SK-N-SH treated with all-trans-retinoic acid at 6 μM for 48 hours (cell line): ENCODE measurements at regions not wholly inside any gene's neighbourhood (a gene's known extent, or its start where the extent isn't known, plus 50 kb on each side); places are given as distances from the start of the nearest gene placed in this dataset.
A peak's percentile ranks its signal among the peaks of the same experiment; 100 is the strongest.

Experiments
- ATAC-seq: fragments of 200-7000 bp; cut with Tn5 transposase; 3 replicates; pipeline ENCODE4 v1.9.1; 2020; ENCODE audit warnings: mild to moderate bottlenecking, moderate library complexity
- BACH2 ChIP-seq: fragments of 250-450 bp; sonication (Bioruptor Pico); IDR thresholded peaks from 2 replicates; pipeline ENCODE4 v1.9.0; 2021; ENCODE audit warnings: mild to moderate bottlenecking, borderline replicate concordance
- CSDC2 ChIP-seq: fragments of 250-450 bp; sonication (Bioruptor Pico); IDR thresholded peaks from 2 replicates; pipeline ENCODE4 v1.5.0; 2020; ENCODE audit warnings: mild to moderate bottlenecking, moderate library complexity
- ESRRG ChIP-seq: fragments of 250-450 bp; sonication (Bioruptor Pico); IDR thresholded peaks from 2 replicates; pipeline ENCODE4 v1.6.1; 2021; ENCODE audit warnings: mild to moderate bottlenecking
- ISL1 ChIP-seq: fragments of 250-450 bp; sonication (Bioruptor Pico); IDR thresholded peaks from 2 replicates; pipeline ENCODE4 v2.1.2; 2022; ENCODE audit warnings: mild to moderate bottlenecking, moderate library complexity
- POU6F1 ChIP-seq: fragments of 250-450 bp; sonication (Bioruptor Pico); IDR thresholded peaks from 2 replicates; pipeline ENCODE4 v1.8.0; 2021; ENCODE audit warnings: low read depth, mild to moderate bottlenecking, moderate library complexity, borderline replicate concordance
- PPARA ChIP-seq: fragments of 250-450 bp; sonication (Bioruptor Pico); IDR thresholded peaks from 2 replicates; pipeline ENCODE4 v1.5.0; 2020; ENCODE audit warnings: mild to moderate bottlenecking, borderline replicate concordance
- RARB ChIP-seq: fragments of 250-450 bp; sonication (Bioruptor Pico); IDR thresholded peaks from 2 replicates; pipeline ENCODE4 v1.8.0; 2021; ENCODE audit warnings: mild to moderate bottlenecking, moderate library complexity
- SNAI2 ChIP-seq: fragments of 250-450 bp; sonication (Bioruptor Pico); IDR thresholded peaks from 2 replicates; pipeline ENCODE4 v1.5.0; 2020; ENCODE audit warnings: mild to moderate bottlenecking, moderate library complexity
- TCF4 ChIP-seq: fragments of 250-450 bp; sonication (Bioruptor Pico); IDR thresholded peaks from 2 replicates; pipeline ENCODE4 v1.8.0; 2021; ENCODE audit warnings: mild to moderate bottlenecking, moderate library complexity, borderline replicate concordance
- TOX ChIP-seq: fragments of 250-450 bp; sonication (Bioruptor Pico); IDR thresholded peaks from 2 replicates; pipeline ENCODE4 v1.8.0; 2021; ENCODE audit warnings: mild to moderate bottlenecking, moderate library complexity, borderline replicate concordance
- ZFP3 ChIP-seq: fragments of 250-450 bp; sonication (Bioruptor Pico); IDR thresholded peaks from 2 replicates; pipeline ENCODE4 v1.5.0; 2020; ENCODE audit warnings: mild to moderate bottlenecking, moderate library complexity
- ZFP30 ChIP-seq: fragments of 450-650 bp; formaldehyde crosslinking; IDR thresholded peaks from 2 replicates; pipeline ENCODE4 v1.5.0; 2022; ENCODE audit warnings: mild to moderate bottlenecking, moderate library complexity
- ZNF565 ChIP-seq: fragments of 450-650 bp; formaldehyde crosslinking; conservative IDR thresholded peaks from 2 replicates; pipeline ENCODE4 v1.5.0; 2020; ENCODE audit warnings: low read depth, mild to moderate bottlenecking, moderate library complexity
- ZNF70 ChIP-seq: fragments of 450-650 bp; formaldehyde crosslinking; IDR thresholded peaks from 2 replicates; pipeline ENCODE4 v1.5.0; 2020; ENCODE audit warnings: mild to moderate bottlenecking, moderate library complexity
- ZNF8 ChIP-seq: fragments of 450-650 bp; formaldehyde crosslinking; IDR thresholded peaks from 2 replicates; pipeline ENCODE4 v1.5.0; 2020; ENCODE audit warnings: mild to moderate bottlenecking, moderate library complexity
- TF ChIP-seq, protein P1 (sequence below): fragments of 250-450 bp; sonication (Bioruptor Pico); IDR thresholded peaks from 2 replicates; pipeline ENCODE4 v1.5.1; 2020; ENCODE audit warnings: low read depth, mild to moderate bottlenecking, moderate library complexity
- TF ChIP-seq, protein P2 (sequence below): fragments of 250-450 bp; sonication (Bioruptor Pico); IDR thresholded peaks from 2 replicates; pipeline ENCODE4 v1.5.1; 2021; ENCODE audit warnings: mild to moderate bottlenecking, moderate library complexity
- TF ChIP-seq, protein P3 (sequence below): fragments of 250-450 bp; sonication (Bioruptor Pico); IDR thresholded peaks from 2 replicates; pipeline ENCODE4 v1.8.0; 2020; ENCODE audit warnings: mild to moderate bottlenecking, moderate library complexity, borderline replicate concordance
- TF ChIP-seq, protein P4 (sequence below): fragments of 250-450 bp; sonication (Bioruptor Pico); IDR thresholded peaks from 2 replicates; pipeline ENCODE4 v1.5.0; 2020; ENCODE audit warnings: mild to moderate bottlenecking, moderate library complexity

DNA sequence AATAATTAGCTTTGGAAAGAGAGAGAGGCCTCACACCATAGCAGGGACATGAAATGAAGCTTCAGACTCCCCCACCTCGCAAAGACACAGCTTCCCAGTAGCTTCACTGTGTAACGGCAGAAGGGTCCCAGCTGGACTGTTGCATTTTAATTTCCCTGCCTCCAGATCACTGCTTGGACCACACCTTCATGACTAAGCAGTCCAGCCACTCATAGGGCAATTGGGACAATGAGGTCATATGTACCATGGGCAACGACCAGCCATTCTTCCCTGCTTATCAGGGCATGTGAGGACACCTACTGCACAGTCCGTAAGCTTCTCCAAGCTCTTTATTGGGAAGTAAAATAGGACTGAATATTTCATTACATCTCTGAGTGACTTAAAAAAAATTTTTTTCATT lies 183.0 kb downstream of the MREG start:
- ATAC-seq: 0 out of 3 replicates have a peak, but pooled peaks have one; percentile 23
- no peak for TF ChIP-seq ZFP3 (CRISPR knock-in tag)
- TF ChIP-seq ZNF8 (CRISPR knock-in tag): no peak
- TF ChIP-seq ZFP30 (CRISPR knock-in tag): no peak
- TF ChIP-seq TOX: no peak
- no peak for TF ChIP-seq RARB (CRISPR knock-in tag)
- no peak for TF ChIP-seq ZNF70 (CRISPR knock-in tag)
- TF ChIP-seq, protein P1, sequence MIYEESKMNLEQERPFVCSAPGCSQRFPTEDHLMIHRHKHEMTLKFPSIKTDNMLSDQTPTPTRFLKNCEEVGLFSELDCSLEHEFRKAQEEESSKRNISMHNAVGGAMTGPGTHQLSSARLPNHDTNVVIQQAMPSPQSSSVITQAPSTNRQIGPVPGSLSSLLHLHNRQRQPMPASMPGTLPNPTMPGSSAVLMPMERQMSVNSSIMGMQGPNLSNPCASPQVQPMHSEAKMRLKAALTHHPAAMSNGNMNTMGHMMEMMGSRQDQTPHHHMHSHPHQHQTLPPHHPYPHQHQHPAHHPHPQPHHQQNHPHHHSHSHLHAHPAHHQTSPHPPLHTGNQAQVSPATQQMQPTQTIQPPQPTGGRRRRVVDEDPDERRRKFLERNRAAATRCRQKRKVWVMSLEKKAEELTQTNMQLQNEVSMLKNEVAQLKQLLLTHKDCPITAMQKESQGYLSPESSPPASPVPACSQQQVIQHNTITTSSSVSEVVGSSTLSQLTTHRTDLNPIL (CRISPR knock-in tag): no peak
- TF ChIP-seq BACH2 (CRISPR knock-in tag): no peak
- no peak for TF ChIP-seq TCF4 (CRISPR knock-in tag)
- TF ChIP-seq, protein P2, sequence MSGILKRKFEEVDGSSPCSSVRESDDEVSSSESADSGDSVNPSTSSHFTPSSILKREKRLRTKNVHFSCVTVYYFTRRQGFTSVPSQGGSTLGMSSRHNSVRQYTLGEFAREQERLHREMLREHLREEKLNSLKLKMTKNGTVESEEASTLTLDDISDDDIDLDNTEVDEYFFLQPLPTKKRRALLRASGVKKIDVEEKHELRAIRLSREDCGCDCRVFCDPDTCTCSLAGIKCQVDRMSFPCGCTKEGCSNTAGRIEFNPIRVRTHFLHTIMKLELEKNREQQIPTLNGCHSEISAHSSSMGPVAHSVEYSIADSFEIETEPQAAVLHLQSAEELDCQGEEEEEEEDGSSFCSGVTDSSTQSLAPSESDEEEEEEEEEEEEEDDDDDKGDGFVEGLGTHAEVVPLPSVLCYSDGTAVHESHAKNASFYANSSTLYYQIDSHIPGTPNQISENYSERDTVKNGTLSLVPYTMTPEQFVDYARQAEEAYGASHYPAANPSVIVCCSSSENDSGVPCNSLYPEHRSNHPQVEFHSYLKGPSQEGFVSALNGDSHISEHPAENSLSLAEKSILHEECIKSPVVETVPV: no peak
- no peak for TF ChIP-seq SNAI2 (CRISPR knock-in tag)

GRCh38 chr2:215829261-215829660 lies 184.1 kb downstream of the MREG start:
- no peak for TF ChIP-seq POU6F1
- no peak for TF ChIP-seq CSDC2
- TF ChIP-seq ZFP3 (CRISPR knock-in tag): no peak
- TF ChIP-seq ISL1 (CRISPR knock-in tag): no peak
- TF ChIP-seq, protein P3, sequence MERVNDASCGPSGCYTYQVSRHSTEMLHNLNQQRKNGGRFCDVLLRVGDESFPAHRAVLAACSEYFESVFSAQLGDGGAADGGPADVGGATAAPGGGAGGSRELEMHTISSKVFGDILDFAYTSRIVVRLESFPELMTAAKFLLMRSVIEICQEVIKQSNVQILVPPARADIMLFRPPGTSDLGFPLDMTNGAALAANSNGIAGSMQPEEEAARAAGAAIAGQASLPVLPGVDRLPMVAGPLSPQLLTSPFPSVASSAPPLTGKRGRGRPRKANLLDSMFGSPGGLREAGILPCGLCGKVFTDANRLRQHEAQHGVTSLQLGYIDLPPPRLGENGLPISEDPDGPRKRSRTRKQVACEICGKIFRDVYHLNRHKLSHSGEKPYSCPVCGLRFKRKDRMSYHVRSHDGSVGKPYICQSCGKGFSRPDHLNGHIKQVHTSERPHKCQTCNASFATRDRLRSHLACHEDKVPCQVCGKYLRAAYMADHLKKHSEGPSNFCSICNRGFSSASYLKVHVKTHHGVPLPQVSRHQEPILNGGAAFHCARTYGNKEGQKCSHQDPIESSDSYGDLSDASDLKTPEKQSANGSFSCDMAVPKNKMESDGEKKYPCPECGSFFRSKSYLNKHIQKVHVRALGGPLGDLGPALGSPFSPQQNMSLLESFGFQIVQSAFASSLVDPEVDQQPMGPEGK (CRISPR knock-in tag): no peak
- TF ChIP-seq, protein P4, sequence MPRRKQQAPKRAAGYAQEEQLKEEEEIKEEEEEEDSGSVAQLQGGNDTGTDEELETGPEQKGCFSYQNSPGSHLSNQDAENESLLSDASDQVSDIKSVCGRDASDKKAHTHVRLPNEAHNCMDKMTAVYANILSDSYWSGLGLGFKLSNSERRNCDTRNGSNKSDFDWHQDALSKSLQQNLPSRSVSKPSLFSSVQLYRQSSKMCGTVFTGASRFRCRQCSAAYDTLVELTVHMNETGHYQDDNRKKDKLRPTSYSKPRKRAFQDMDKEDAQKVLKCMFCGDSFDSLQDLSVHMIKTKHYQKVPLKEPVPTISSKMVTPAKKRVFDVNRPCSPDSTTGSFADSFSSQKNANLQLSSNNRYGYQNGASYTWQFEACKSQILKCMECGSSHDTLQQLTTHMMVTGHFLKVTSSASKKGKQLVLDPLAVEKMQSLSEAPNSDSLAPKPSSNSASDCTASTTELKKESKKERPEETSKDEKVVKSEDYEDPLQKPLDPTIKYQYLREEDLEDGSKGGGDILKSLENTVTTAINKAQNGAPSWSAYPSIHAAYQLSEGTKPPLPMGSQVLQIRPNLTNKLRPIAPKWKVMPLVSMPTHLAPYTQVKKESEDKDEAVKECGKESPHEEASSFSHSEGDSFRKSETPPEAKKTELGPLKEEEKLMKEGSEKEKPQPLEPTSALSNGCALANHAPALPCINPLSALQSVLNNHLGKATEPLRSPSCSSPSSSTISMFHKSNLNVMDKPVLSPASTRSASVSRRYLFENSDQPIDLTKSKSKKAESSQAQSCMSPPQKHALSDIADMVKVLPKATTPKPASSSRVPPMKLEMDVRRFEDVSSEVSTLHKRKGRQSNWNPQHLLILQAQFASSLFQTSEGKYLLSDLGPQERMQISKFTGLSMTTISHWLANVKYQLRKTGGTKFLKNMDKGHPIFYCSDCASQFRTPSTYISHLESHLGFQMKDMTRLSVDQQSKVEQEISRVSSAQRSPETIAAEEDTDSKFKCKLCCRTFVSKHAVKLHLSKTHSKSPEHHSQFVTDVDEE (CRISPR knock-in tag): no peak
- no peak for TF ChIP-seq ZNF8 (CRISPR knock-in tag)
- no peak for TF ChIP-seq PPARA
- TF ChIP-seq TCF4 (CRISPR knock-in tag): no peak
- no peak for TF ChIP-seq RARB (CRISPR knock-in tag)
- no peak for TF ChIP-seq ZNF70 (CRISPR knock-in tag)
- TF ChIP-seq, protein P1 (CRISPR knock-in tag): no peak
- TF ChIP-seq, protein P2: no peak
- TF ChIP-seq ESRRG (CRISPR knock-in tag): no peak
- no peak for TF ChIP-seq ZNF565
- ATAC-seq: no peak
